Liver (tissue), 8 donors: ENCODE measurements at regions not wholly inside any gene's neighbourhood (a gene's known extent, or its start where the extent isn't known, plus 50 kb on each side); places are given as distances from the start of the nearest gene placed in this dataset.
"Not testable (repeated sequence)": the region's sequence is repeated elsewhere in the genome, so short reads cannot be mapped to it uniquely, and the experiment has no call there.

Experiments used
- DNase-seq: peaks from one replicate; pipeline ENCODE4 v3.0.0-alpha.2; 2017; ENCODE audit warnings: low spot score
- H3K27ac ChIP-seq, 2 donors: one replicate each; pipeline ENCODE4 v1.7.0; 2013; ENCODE audit warnings: inconsistent platforms in 2 of 2, low read length in 2 of 2, control low read depth in 1 of 2, low read depth in 1 of 2, mild to moderate bottlenecking in 1 of 2
- H3K27me3 ChIP-seq, 4 donors: one replicate each; pipeline versions ENCODE4 v1.6.1 to v1.7.0; 2013; ENCODE audit warnings: low read length in 3 of 4, inconsistent platforms in 1 of 4, mild to moderate bottlenecking in 1 of 4, moderate library complexity in 1 of 4; ENCODE audit not compliant: control insufficient read depth in 4 of 4, insufficient read depth in 4 of 4
- H3K36me3 ChIP-seq, 4 donors: one replicate each; pipeline versions ENCODE4 v1.6.1 to v1.7.0; 2013; ENCODE audit warnings: low read length in 3 of 4, mild to moderate bottlenecking in 3 of 4, low read depth in 1 of 4, moderate library complexity in 1 of 4; ENCODE audit not compliant: control insufficient read depth in 4 of 4, insufficient read depth in 3 of 4
- H3K4me1 ChIP-seq, 4 donors: one replicate each; pipeline versions ENCODE4 v1.6.1 to v1.7.0; 2013; ENCODE audit warnings: low read length in 3 of 4, mild to moderate bottlenecking in 3 of 4, moderate library complexity in 1 of 4; ENCODE audit not compliant: control insufficient read depth in 4 of 4, insufficient read depth in 4 of 4
- H3K4me3 ChIP-seq, 3 donors: one replicate each; pipeline versions ENCODE4 v1.6.1 to v1.7.0; 2013; ENCODE audit warnings: low read length in 3 of 3, control low read depth in 1 of 3, low read depth in 1 of 3, mild to moderate bottlenecking in 1 of 3
- H3K9ac ChIP-seq, 2 donors: one replicate each; pipeline ENCODE4 v1.7.0; 2013; ENCODE audit warnings: low read length in 2 of 2, mild to moderate bottlenecking in 2 of 2, moderate library complexity in 2 of 2, control low read depth in 1 of 2, low read depth in 1 of 2
- H3K9me3 ChIP-seq, 4 donors: one replicate each; pipeline versions ENCODE4 v1.6.1 to v1.7.0; 2013; ENCODE audit warnings: low read length in 3 of 4; ENCODE audit not compliant: control insufficient read depth in 4 of 4
- ATF3 ChIP-seq: IDR thresholded peaks from 2 replicates; pipeline ENCODE4 v1.6.1; 2016; ENCODE audit warnings: antibody characterized with exemption
- CTCF ChIP-seq: fragments of 150-350 bp; IDR thresholded peaks from 2 replicates; pipeline ENCODE4 v1.5.1; 2017; ENCODE audit warnings: improper control_type of control experiment, low read depth, low read length; ENCODE audit not compliant: missing input control
- EGR1 ChIP-seq, 2 donors: IDR thresholded peaks; 2 replicates each; pipeline ENCODE4 v1.6.1; 2016 to 2018; ENCODE audit warnings: antibody characterized with exemption in 2 of 2, low read depth in 2 of 2
- FOXA1 ChIP-seq: IDR thresholded peaks from 2 replicates; pipeline ENCODE4 v1.6.1; 2016; ENCODE audit warnings: antibody characterized with exemption
- FOXA2 ChIP-seq: IDR thresholded peaks from 2 replicates; pipeline ENCODE4 v1.6.1; 2016; ENCODE audit warnings: antibody characterized with exemption
- GABPA ChIP-seq, 2 donors: IDR thresholded peaks in 1 of 2; conservative IDR thresholded peaks in 1 of 2; 2 replicates each; pipeline ENCODE4 v1.6.1; 2016; ENCODE audit warnings: antibody characterized with exemption in 2 of 2, mild to moderate bottlenecking in 1 of 2, moderate library complexity in 1 of 2
- HNF4A ChIP-seq, 2 donors: conservative IDR thresholded peaks; 2 replicates each; pipeline ENCODE4 v1.6.1; 2016; ENCODE audit warnings: antibody characterized with exemption in 2 of 2, mild to moderate bottlenecking in 2 of 2
- JUND ChIP-seq, 2 donors: IDR thresholded peaks; 2 replicates each; pipeline ENCODE4 v1.6.1; 2016; ENCODE audit warnings: antibody characterized with exemption in 2 of 2
- MAX ChIP-seq: IDR thresholded peaks from 2 replicates; pipeline ENCODE4 v1.6.1; 2016; ENCODE audit warnings: antibody characterized with exemption
- NR2F2 ChIP-seq: IDR thresholded peaks from 2 replicates; pipeline ENCODE4 v1.6.1; 2016; ENCODE audit warnings: antibody characterized with exemption
- RAD21 ChIP-seq, 2 donors: IDR thresholded peaks; 2 replicates each; pipeline ENCODE4 v1.6.1; 2016; ENCODE audit warnings: antibody characterized with exemption in 2 of 2, mild to moderate bottlenecking in 2 of 2
- RXRA ChIP-seq, 2 donors: IDR thresholded peaks; 2 replicates each; pipeline ENCODE4 v1.6.1; 2017 to 2018; ENCODE audit warnings: antibody characterized with exemption in 2 of 2, mild to moderate bottlenecking in 1 of 2
- SP1 ChIP-seq: IDR thresholded peaks from 2 replicates; pipeline ENCODE4 v1.6.1; 2018; ENCODE audit warnings: antibody characterized with exemption, mild to moderate bottlenecking
- YY1 ChIP-seq: IDR thresholded peaks from 2 replicates; pipeline ENCODE4 v1.6.1; 2016; ENCODE audit warnings: antibody characterized with exemption, mild to moderate bottlenecking
- ZBTB33 ChIP-seq: IDR thresholded peaks from 2 replicates; pipeline ENCODE4 v1.6.1; 2016; ENCODE audit warnings: antibody characterized with exemption
- WGBS: extraction: QIAGEN DNeasy Blood & Tissue Kit; methylation state at CpG from one replicate; pipeline ENCODE4 v1.1.7; 2013; 5-methylcytosine and 5-hydroxymethylcytosine counted together
- donor health status: healthy.
- donor health status: healthy.
- donor health status: healthy.
- donor health status: healthy.
- donor health status: healthy.

GRCh38 chr14:43399289-43399688 is 1107.8 kb downstream of the FSCB start:
- no peak for DNase-seq
- Histone ChIP-seq H3K9me3 (no peaks in the 10 kb centered on the region), H3K27ac (no peak overlapping the region), H3K9ac (no peak overlapping the region), H3K4me1 (no peaks in the 10 kb centered on the region), H3K36me3 (no peaks in the 10 kb centered on the region), H3K4me3 (no peak overlapping the region), H3K27me3 (no peaks in the 10 kb centered on the region)
- WGBS = 46% methylated on average over 1 of the region's 1 CpG
- TF ChIP-seq RXRA (IDR thresholded peaks at IDR 0.05) = no peak
- no peak for TF ChIP-seq EGR1 (IDR thresholded peaks at IDR 0.05; ENCODE audit: low read depth in 2 of 2)
- no peak for TF ChIP-seq NR2F2
- TF ChIP-seq CTCF = no peak
- TF ChIP-seq GABPA (IDR thresholded peaks at IDR 0.05 in 1 of 2, conservative IDR thresholded peaks at IDR 0.05 in 1 of 2) = no peak
- no peak for TF ChIP-seq FOXA2
- no peak for TF ChIP-seq MAX
- TF ChIP-seq SP1 = no peak

GRCh38 chr14:43370565-43370896 is 1136.6 kb downstream of the FSCB start:
- H3K9ac ChIP-seq, H3K27ac ChIP-seq, H3K9me3 ChIP-seq, H3K36me3 ChIP-seq, H3K4me1 ChIP-seq, H3K4me3 ChIP-seq, H3K27me3 ChIP-seq, DNase-seq: not testable (repeated sequence)
- 87% methylated on average over 8 of the region's 8 CpGs for WGBS

- H3K9me3 ChIP-seq = no peaks in the 10 kb centered on the region
- no peak overlapping the region for H3K4me3 ChIP-seq
- DNase-seq = no peak
- H3K4me1 ChIP-seq = no peaks in the 10 kb centered on the region
- TF ChIP-seq FOXA1 = no peak
- TF ChIP-seq FOXA2 = no peak
- TF ChIP-seq HNF4A (conservative IDR thresholded peaks at IDR 0.05) = no peak
- TF ChIP-seq RXRA (IDR thresholded peaks at IDR 0.05) = no peak
- no peak for TF ChIP-seq YY1
- TF ChIP-seq JUND (IDR thresholded peaks at IDR 0.05) = no peak
- TF ChIP-seq CTCF = no peak
- TF ChIP-seq MAX = no peak
- TF ChIP-seq ZBTB33 = no peak
- no peak for TF ChIP-seq ATF3
- no peak for TF ChIP-seq EGR1 (IDR thresholded peaks at IDR 0.05; ENCODE audit: low read depth in 2 of 2)
- no peak for TF ChIP-seq NR2F2
- no peak for TF ChIP-seq RAD21 (IDR thresholded peaks at IDR 0.05)
- no peak for TF ChIP-seq GABPA (IDR thresholded peaks at IDR 0.05 in 1 of 2, conservative IDR thresholded peaks at IDR 0.05 in 1 of 2)
- WGBS = 91% methylated on average over 21 of the region's 21 CpGs
- no peaks in the 10 kb centered on the region for H3K27me3 ChIP-seq
- H3K9ac ChIP-seq = no peak overlapping the region
- H3K27ac ChIP-seq = no peak overlapping the region
- no peaks in the 10 kb centered on the region for H3K36me3 ChIP-seq
Measured at GRCh38 chr14:43369710-43370564, 1137.1 kb downstream of the FSCB start.
